NCI-H2107 treated with DMSO at 0.1 percent for 48 hours (cell line): ENCODE measurements at regions not wholly inside any gene's neighbourhood (a gene's known extent, or its start where the extent isn't known, plus 50 kb on each side); places are given as distances from the start of the nearest gene placed in this dataset.

Source experiments
- DNase-seq: peaks from one replicate; lab custom pipeline; 2025; ENCODE audit not compliant: unreplicated experiment; lab: John Stamatoyannopoulos, UW

DNA sequence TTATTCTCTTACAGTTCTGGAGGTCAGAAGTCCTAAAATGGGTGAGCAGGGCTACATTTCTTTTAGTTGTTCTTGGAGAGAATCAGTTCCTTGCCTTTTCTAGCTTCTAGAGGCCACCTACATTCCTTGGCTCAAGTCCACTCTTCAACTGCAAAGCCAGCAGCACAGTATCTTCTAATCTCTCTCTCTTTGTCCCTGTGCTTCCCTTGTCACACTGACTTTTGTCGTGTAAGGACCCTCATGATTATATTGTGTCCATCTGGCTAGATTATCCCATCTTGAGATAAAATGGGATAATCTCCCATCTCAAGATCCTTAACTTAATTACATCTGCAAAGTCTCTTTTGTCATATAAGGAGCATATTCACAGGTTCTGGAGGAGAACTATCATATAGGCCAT, 359.0 kb downstream of the ADRA2A start:
- DNase-seq: no peak

DNA sequence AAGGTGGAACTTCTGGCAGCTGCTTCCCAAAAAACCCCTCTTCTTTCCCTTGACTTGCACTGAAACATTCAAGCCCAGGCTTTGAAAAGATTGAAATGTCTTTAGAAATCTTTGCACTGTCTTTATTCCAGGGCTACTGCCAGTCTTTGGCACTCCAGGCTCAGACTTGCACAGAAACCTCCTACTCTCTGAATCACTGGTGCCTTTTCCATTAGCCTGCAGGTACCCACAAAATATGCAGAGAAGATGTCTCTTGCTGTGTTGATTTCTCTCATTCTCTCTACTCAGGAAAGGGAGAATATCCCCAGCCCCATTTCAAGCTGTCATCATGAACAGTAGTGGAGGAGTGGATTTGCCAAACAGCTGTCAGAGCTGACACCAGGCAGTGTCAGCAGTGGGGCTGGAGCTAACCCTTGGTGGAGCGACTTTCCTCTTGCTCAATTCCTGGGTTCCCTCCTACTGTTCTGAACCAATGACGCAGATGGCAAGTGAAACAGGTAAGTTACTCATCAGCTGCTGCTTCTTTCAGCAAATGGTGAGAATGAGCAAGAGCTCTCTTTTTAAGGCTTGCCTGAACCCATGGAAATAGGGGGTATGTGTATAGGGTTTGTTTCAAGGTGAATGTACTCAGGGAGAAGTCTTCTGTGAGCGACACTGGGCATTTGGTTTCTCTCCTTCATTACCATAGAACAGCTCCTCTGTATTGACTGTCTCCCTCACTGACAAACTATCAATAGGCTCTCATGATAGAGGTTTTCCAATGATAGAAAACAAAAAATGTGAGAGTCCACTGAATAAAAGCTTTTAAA, 362.4 kb downstream of the ADRA2A start:
- no peak for DNase-seq

- DNase-seq: no peak
These were observed 363.7 kb downstream of the ADRA2A start for GRCh38 chr10:111440501-111440900.

- no peak for DNase-seq
These were observed 368.8 kb downstream of the ADRA2A start for GRCh38 chr10:111445667-111446066.

DNA sequence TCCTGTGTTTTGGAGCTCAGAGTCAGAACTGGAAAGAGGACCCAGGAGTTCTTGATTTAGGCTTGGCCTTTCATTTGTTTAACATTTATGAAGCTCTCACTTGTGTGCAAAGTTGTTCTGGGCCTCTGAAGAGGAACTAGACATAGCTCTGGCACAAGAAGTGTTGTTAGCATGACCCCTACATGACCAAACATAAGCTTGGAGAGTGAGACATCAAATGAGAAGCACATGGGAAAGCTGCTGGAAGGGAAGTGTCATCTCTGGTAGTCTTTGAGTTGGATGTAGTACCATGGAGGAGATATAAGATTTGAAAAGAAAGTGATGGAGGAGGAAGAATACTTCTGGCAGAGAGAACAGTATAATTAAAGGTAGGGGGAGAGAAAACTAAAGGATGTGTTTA, 370.1 kb downstream of the ADRA2A start:
- no peak for DNase-seq

DNA sequence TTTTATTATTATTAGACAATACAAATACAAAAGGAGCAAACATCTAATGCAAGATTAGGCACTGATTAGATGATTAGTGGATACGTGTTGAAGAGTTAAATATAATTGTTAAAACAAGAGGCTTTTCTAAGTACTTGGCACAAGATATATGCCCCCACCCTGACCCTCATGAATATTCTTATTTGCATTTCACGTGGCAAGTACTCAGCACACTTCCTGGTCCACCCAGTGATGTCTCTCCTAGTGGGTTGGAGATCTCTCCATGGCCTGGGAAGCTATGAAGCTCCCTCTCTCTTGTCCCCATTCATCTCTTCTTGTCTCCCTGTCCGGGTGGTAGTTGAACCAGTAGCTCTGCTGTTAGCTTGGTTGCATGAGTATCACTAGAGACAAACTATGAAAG, 375.3 kb downstream of the ADRA2A start:
- DNase-seq: no peak

GRCh38 chr10:111455776-111456426, 379.1 kb downstream of the ADRA2A start:
- no peak for DNase-seq

- DNase-seq: no peak
These were observed 381.4 kb downstream of the ADRA2A start for GRCh38 chr10:111458256-111458655.

- DNase-seq: no peak
These were observed 383.1 kb downstream of the ADRA2A start for GRCh38 chr10:111459967-111460366.

DNA sequence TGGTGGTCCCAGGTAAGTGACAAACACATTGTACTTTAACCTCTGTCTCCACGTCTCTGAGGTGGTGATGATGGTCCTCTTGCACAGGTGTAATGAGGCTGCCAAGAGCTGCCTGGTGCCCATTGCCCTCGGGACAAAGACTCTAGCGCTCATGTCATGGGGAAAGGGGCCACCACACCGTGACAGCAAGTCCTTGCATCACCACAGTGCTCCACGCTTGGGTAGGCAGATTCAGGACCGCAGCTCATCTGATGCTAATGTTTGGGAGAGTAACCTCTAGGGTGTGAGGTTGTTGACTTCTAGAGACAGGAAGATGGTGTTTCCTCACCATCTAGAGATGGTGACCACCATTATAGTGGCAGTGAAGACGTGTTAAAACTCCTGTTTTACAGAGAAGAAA, 395.6 kb downstream of the ADRA2A start:
- no peak for DNase-seq

GRCh38 chr10:111473361-111473760, 396.5 kb downstream of the ADRA2A start:
- no peak for DNase-seq

GRCh38 chr10:111474786-111475185, 398.0 kb downstream of the ADRA2A start:
- DNase-seq: no peak

GRCh38 chr10:111475720-111476119, 398.9 kb downstream of the ADRA2A start:
- DNase-seq: no peak

DNA sequence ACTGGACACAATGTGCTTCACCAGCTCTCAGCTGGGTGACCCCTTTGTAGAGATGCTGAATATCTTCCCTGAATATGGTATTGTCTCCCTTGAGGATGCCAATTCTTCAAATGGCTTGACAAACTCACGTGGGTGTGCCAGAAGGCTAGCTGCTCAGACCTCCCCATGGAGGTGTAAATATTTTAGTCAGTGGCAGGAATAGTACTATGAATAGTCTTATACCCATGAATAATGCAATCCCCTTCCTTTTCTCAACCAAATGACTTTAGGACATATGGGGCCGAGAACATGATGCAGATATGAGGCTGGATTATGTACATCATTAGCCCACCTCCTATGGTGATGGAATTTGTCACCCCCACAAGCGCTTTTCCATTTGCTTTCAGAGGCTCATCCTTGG, 401.8 kb downstream of the ADRA2A start:
- DNase-seq: no peak

GRCh38 chr10:111479966-111480365, 403.1 kb downstream of the ADRA2A start:
- DNase-seq: no peak

- DNase-seq: no peak
These were observed 404.5 kb downstream of the ADRA2A start for GRCh38 chr10:111481261-111481826.

GRCh38 chr10:111481866-111482265, 405.0 kb downstream of the ADRA2A start:
- no peak for DNase-seq

DNA sequence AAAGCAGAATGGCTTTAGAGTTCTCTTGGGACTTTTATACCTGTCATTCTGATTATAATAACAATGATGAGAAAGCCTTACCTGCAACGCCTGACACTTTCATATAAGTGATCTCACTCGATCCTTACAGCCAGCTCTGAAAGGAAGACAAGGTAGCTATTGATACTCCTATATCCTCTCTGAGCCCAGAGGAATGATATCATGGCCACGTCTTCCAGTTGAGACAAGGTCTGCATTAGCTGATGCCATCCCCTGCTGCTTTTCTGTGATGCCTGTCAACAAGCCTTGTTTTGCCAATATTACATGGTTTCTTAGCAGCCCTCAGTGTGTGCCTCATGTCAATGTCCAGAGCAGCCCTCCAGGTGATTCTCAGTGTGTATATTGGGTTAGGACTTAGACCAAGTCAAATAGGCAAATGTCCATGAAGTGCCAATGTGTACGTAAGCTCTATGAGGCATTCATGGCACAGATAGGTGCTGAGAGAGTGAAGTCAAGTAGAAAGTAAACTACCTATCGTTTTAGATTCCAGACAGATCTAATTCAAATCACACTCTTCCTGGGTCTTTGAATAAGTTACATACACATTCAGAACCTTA, 405.9 kb downstream of the ADRA2A start:
- no peak for DNase-seq

GRCh38 chr10:111485767-111486166, 408.9 kb downstream of the ADRA2A start:
- no peak for DNase-seq

GRCh38 chr10:111486346-111486745, 409.5 kb downstream of the ADRA2A start:
- no peak for DNase-seq

DNA sequence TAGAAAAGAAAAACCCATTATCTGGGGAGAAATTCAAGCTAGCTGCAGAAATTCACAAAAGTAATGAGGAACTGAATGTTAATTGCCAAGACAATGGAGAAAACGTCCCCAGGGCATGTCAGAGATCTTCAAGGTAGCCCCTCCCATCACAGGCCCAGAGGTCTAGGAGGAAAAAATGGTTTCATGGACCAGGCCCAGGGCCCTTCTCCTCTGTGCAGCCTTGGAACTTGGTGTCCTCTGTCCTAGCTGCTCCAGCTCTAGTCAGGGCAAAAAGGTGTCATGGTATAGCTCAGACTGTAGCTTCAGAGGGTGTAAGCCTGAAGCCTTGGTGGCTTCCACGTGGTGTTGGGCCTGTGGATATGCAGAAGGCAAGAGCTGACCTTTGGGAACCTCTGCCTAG, 411.8 kb downstream of the ADRA2A start:
- DNase-seq: no peak

DNA sequence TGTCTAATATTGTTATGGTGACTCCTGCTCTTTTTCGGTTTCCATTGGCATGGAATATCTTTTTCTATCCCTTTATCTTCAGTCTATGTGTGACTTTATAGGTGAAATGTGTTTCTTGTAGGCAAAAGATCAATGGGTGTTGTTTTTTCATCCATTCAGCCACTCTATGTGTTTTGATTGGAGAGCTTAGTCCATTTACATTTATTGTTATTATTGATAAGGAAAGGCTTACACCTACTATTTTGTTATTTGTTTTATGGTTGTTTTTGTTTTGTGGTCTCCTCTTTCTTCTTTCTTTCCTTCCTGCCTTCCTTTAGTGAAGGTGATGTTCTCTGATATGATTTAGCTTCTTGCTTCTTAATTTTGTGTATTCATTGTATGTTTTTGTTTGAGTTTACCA, 414.3 kb downstream of the ADRA2A start:
- DNase-seq: no peak
